ENCODE measurements at regions not wholly inside any gene's neighbourhood (a gene's known extent, or its start where the extent isn't known, plus 50 kb on each side); places are given as distances from the start of the nearest gene placed in this dataset.
"Not testable (repeated sequence)": the region's sequence is repeated elsewhere in the genome, so short reads cannot be mapped to it uniquely, and the experiment has no call there.

GRCh38 chr2:18309627-18310026 is 250.8 kb downstream of the RDH14 start:
- DNase-seq: no peak

GRCh38 chr2:18309188-18309587 is 251.3 kb downstream of the RDH14 start:
- DNase-seq: no peak

- no peak for DNase-seq
Measured at GRCh38 chr2:18304849-18305248, 255.6 kb downstream of the RDH14 start.

GRCh38 chr2:18301421-18302139 is 258.9 kb downstream of the RDH14 start:
- DNase-seq: no peak

- DNase-seq: no peak
Measured at GRCh38 chr2:18299423-18300212, 260.8 kb downstream of the RDH14 start.

GRCh38 chr2:18297534-18298058 is 262.9 kb downstream of the RDH14 start:
- no peak for DNase-seq

GRCh38 chr2:18290386-18290785 is 270.1 kb downstream of the RDH14 start:
- no peak for DNase-seq

GRCh38 chr2:18286897-18287296 is 273.6 kb downstream of the RDH14 start:
- DNase-seq: no peak

- DNase-seq: no peak
Measured at GRCh38 chr2:18284331-18284730, 276.1 kb downstream of the RDH14 start.

- DNase-seq: no peak
Measured at GRCh38 chr2:18282026-18282425, 278.4 kb downstream of the RDH14 start.

GRCh38 chr2:18276583-18277075 is 283.8 kb downstream of the RDH14 start:
- no peak for DNase-seq

GRCh38 chr2:18273205-18273604 is 287.2 kb downstream of the RDH14 start:
- DNase-seq: no peak

- no peak for DNase-seq
Measured at GRCh38 chr2:18272148-18272494, 288.3 kb downstream of the RDH14 start.

GRCh38 chr2:18271370-18272147 is 288.9 kb downstream of the RDH14 start:
- DNase-seq: no peak

- DNase-seq: no peak
Measured at GRCh38 chr2:18268400-18268799, 292.1 kb downstream of the RDH14 start.

GRCh38 chr2:18267501-18267900 is 293.0 kb downstream of the RDH14 start:
- no peak for DNase-seq

GRCh38 chr2:18266699-18267098 is 293.8 kb downstream of the RDH14 start:
- DNase-seq: not testable (repeated sequence)

- no peak for DNase-seq
Measured at GRCh38 chr2:18265614-18266586, 294.6 kb downstream of the RDH14 start.

- DNase-seq: no peak
Measured at GRCh38 chr2:18262601-18263000, 297.9 kb downstream of the RDH14 start.

- DNase-seq: no peak
Measured at GRCh38 chr2:18253686-18254197, 306.7 kb downstream of the RDH14 start.

GRCh38 chr2:18251486-18251885 is 309.0 kb downstream of the RDH14 start:
- no peak for DNase-seq

Measured in inflammatory macrophage treated with lipopolysaccharide for 1 hour (primary cell).